WTC11 (cell line): ENCODE measurements at regions not wholly inside any gene's neighbourhood (a gene's known extent, or its start where the extent isn't known, plus 50 kb on each side); places are given as distances from the start of the nearest gene placed in this dataset.

Source experiments
- ATAC-seq: fragments of 200-7000 bp; cut with Tn5 transposase; 2 replicates; pipeline ENCODE4 v1.10.0; 2021; ENCODE audit warnings: mild to moderate bottlenecking, moderate library complexity
- CTCF ChIA-PET: fragments of 300-600 bp; sonication (Branson Sonifier 250); formaldehyde crosslinking; loops from one replicate; lab custom pipeline; 2021; ENCODE audit warnings: antibody characterized with exemption; lab: Charles Lee
- POLR2A ChIA-PET: fragments of 350-600 bp; sonication (Branson Sonifier 250); formaldehyde crosslinking; loops from one replicate; lab custom pipeline; 2021; ENCODE audit warnings: antibody characterized with exemption; lab: Charles Lee
- DNase-seq: peaks from one replicate; pipeline ENCODE4 v3.0.0; 2021; ENCODE audit warnings: low spot score
- H3K27ac Mint-ChIP-seq: 2 replicates; pipeline ENCODE4 v1.8.0; 2021; ENCODE audit warnings: mixed read lengths
- H3K27me3 Mint-ChIP-seq: 2 replicates; pipeline ENCODE4 v1.8.0; 2021; ENCODE audit warnings: low read depth, mild to moderate bottlenecking, moderate library complexity, mixed read lengths
- H3K36me3 Mint-ChIP-seq: 2 replicates; pipeline ENCODE4 v1.8.0; 2021; ENCODE audit warnings: mixed read lengths
- H3K4me1 Mint-ChIP-seq: 2 replicates; pipeline ENCODE4 v1.8.0; 2022; ENCODE audit warnings: mixed read lengths
- H3K4me3 Mint-ChIP-seq: 2 replicates; pipeline ENCODE4 v1.8.0; 2021; ENCODE audit warnings: mild to moderate bottlenecking, moderate library complexity, mixed read lengths
- H3K9me3 Mint-ChIP-seq: 2 replicates; pipeline ENCODE4 v1.8.0; 2021; ENCODE audit warnings: mixed read lengths
- FOXJ3 ChIP-seq: sonication (generic); formaldehyde crosslinking; IDR thresholded peaks from 2 replicates; pipeline ENCODE4 v1.9.0; 2021; ENCODE audit warnings: missing genetic modification reagents, mild to moderate bottlenecking, borderline replicate concordance
- GABPB1 ChIP-seq: sonication (generic); formaldehyde crosslinking; IDR thresholded peaks from 2 replicates; pipeline ENCODE4 v1.8.1; 2023; ENCODE audit warnings: mild to moderate bottlenecking, missing genetic modification reagents
- GRHL2 ChIP-seq: fragments of 250-450 bp; sonication (Bioruptor Pico); IDR thresholded peaks from 2 replicates; pipeline ENCODE4 v1.8.0; 2022; ENCODE audit warnings: mild to moderate bottlenecking, moderate library complexity; ENCODE audit not compliant: insufficient replicate concordance, severe bottlenecking
- HMGA2 ChIP-seq: fragments of 250-450 bp; sonication (Bioruptor Pico); IDR thresholded peaks from 2 replicates; pipeline ENCODE4 v1.4.0; 2021; ENCODE audit warnings: mild to moderate bottlenecking, moderate library complexity
- IRF2 ChIP-seq: sonication (generic); formaldehyde crosslinking; IDR thresholded peaks from 2 replicates; pipeline ENCODE4 v1.8.0; 2022; ENCODE audit warnings: low read depth, missing genetic modification reagents, borderline replicate concordance
- JAZF1 ChIP-seq: fragments of 250-450 bp; sonication (Bioruptor Pico); IDR thresholded peaks from 2 replicates; pipeline ENCODE4 v1.9.0; 2021; ENCODE audit warnings: moderate library complexity, mild to moderate bottlenecking, inconsistent platforms
- NR1H2 ChIP-seq: sonication (generic); formaldehyde crosslinking; IDR thresholded peaks from 2 replicates; pipeline ENCODE4 v1.9.0; 2021; ENCODE audit warnings: mild to moderate bottlenecking, moderate library complexity, missing genetic modification reagents
- NR2C2 ChIP-seq: sonication (generic); formaldehyde crosslinking; IDR thresholded peaks from 2 replicates; pipeline ENCODE4 v1.8.0; 2022; ENCODE audit warnings: mild to moderate bottlenecking, missing genetic modification reagents
- OVOL2 ChIP-seq: fragments of 250-450 bp; sonication (Bioruptor Pico); IDR thresholded peaks from 2 replicates; pipeline ENCODE4 v1.9.0; 2021; ENCODE audit warnings: mild to moderate bottlenecking, borderline replicate concordance
- PRRX2 ChIP-seq: fragments of 250-450 bp; sonication (Bioruptor Pico); IDR thresholded peaks from 2 replicates; pipeline ENCODE4 v1.8.0; 2021; ENCODE audit warnings: mild to moderate bottlenecking
- SMAD3 ChIP-seq: sonication (generic); formaldehyde crosslinking; IDR thresholded peaks from 2 replicates; pipeline ENCODE4 v1.8.0; 2022; ENCODE audit warnings: missing genetic modification reagents, mild to moderate bottlenecking, borderline replicate concordance
- SMAD4 ChIP-seq: sonication (generic); formaldehyde crosslinking; IDR thresholded peaks from 2 replicates; pipeline ENCODE4 v1.8.0; 2022; ENCODE audit warnings: mild to moderate bottlenecking, missing genetic modification reagents
- ZNF138 ChIP-seq: sonication (generic); formaldehyde crosslinking; conservative IDR thresholded peaks from 2 replicates; pipeline ENCODE4 v1.8.1; 2022; ENCODE audit warnings: mild to moderate bottlenecking, moderate library complexity, missing genetic modification reagents
- ZNF423 ChIP-seq: fragments of 250-450 bp; sonication (Bioruptor Pico); IDR thresholded peaks from 2 replicates; pipeline ENCODE4 v2.1.2; 2022; ENCODE audit warnings: mild to moderate bottlenecking, moderate library complexity
- TF ChIP-seq, protein P1 (sequence below): sonication (generic); formaldehyde crosslinking; IDR thresholded peaks from 2 replicates; pipeline ENCODE4 v1.8.1; 2023; ENCODE audit warnings: mild to moderate bottlenecking, missing genetic modification reagents
- TF ChIP-seq, protein P2 (sequence below): sonication (generic); formaldehyde crosslinking; IDR thresholded peaks from 2 replicates; pipeline ENCODE4 v1.8.0; 2022; ENCODE audit warnings: mild to moderate bottlenecking, missing genetic modification reagents
- TF ChIP-seq, protein P3 (sequence below): sonication (generic); formaldehyde crosslinking; IDR thresholded peaks from 2 replicates; pipeline ENCODE4 v1.8.1; 2023; ENCODE audit warnings: mild to moderate bottlenecking, missing genetic modification reagents
- TF ChIP-seq, protein P4 (sequence below): sonication (generic); formaldehyde crosslinking; IDR thresholded peaks from 2 replicates; pipeline ENCODE4 v1.8.1; 2022; ENCODE audit warnings: mild to moderate bottlenecking, missing genetic modification reagents, moderate library complexity, borderline replicate concordance
- TF ChIP-seq, protein P5 (sequence below): fragments of 250-450 bp; sonication (Bioruptor Pico); IDR thresholded peaks from 2 replicates; pipeline ENCODE4 v1.9.0; 2021; ENCODE audit warnings: mild to moderate bottlenecking, borderline replicate concordance
- TF ChIP-seq, protein P6 (sequence below): sonication (generic); formaldehyde crosslinking; IDR thresholded peaks from 2 replicates; pipeline ENCODE4 v1.8.1; 2022; ENCODE audit warnings: low read depth, missing genetic modification reagents, borderline replicate concordance

DNA sequence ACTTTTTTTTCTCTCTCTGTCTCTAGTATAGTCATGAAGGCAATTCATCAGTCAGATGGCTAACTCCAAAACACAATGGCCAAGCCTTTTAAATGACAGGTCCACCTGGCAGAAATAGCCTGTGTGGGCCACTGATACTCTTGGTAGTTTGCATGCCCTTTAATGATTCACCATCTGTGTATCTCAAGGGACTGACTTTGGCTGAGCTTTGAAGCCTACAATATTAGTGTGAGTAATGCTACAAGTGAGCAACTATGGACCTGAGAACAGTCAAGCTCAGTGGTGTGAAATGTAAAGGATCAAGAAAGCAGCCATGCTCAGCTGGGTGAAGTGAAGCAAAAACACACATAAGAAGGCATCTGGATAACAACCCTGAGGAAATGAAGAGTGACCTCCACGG, 506.9 kb downstream of the TLE1 start (continued):
- TF ChIP-seq FOXJ3 (CRISPR knock-in tag) = no peak
- TF ChIP-seq, protein P1, sequence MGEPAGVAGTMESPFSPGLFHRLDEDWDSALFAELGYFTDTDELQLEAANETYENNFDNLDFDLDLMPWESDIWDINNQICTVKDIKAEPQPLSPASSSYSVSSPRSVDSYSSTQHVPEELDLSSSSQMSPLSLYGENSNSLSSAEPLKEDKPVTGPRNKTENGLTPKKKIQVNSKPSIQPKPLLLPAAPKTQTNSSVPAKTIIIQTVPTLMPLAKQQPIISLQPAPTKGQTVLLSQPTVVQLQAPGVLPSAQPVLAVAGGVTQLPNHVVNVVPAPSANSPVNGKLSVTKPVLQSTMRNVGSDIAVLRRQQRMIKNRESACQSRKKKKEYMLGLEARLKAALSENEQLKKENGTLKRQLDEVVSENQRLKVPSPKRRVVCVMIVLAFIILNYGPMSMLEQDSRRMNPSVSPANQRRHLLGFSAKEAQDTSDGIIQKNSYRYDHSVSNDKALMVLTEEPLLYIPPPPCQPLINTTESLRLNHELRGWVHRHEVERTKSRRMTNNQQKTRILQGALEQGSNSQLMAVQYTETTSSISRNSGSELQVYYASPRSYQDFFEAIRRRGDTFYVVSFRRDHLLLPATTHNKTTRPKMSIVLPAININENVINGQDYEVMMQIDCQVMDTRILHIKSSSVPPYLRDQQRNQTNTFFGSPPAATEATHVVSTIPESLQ (CRISPR knock-in tag) = no peak
- TF ChIP-seq, protein P2, sequence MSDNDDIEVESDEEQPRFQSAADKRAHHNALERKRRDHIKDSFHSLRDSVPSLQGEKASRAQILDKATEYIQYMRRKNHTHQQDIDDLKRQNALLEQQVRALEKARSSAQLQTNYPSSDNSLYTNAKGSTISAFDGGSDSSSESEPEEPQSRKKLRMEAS = no peak
- no peak for TF ChIP-seq HMGA2 (CRISPR knock-in tag)
- TF ChIP-seq, protein P3, sequence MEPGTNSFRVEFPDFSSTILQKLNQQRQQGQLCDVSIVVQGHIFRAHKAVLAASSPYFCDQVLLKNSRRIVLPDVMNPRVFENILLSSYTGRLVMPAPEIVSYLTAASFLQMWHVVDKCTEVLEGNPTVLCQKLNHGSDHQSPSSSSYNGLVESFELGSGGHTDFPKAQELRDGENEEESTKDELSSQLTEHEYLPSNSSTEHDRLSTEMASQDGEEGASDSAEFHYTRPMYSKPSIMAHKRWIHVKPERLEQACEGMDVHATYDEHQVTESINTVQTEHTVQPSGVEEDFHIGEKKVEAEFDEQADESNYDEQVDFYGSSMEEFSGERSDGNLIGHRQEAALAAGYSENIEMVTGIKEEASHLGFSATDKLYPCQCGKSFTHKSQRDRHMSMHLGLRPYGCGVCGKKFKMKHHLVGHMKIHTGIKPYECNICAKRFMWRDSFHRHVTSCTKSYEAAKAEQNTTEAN (CRISPR knock-in tag) = no peak
- no peak for TF ChIP-seq JAZF1 (CRISPR knock-in tag)
- no peak for TF ChIP-seq NR1H2

DNA sequence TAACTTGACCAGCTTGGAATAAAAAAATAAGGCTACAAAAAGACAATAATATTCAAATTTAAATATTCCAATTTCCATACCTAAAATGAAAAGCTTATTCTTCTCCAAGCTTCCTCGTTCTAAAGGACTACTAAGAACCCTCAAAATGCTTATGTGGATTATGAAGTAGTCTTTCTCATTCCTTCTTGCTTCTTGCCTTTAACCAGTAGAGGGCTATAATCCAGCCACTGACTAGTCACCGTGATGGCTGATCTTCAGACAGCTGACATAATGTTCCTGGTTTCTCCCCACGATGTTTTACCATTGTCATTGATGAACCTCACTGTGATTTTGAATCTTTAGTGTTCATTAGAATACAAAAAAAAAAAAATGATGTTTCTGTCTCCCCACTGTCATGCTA, 515.3 kb downstream of the TLE1 start:
- H3K27me3 Mint-ChIP-seq = no peaks in the 10 kb centered on the region
- no peaks in the 10 kb centered on the region for H3K4me1 Mint-ChIP-seq
- peaks cover 23% of the 10 kb centered on the region for H3K9me3 Mint-ChIP-seq
- no peak for DNase-seq
- H3K36me3 Mint-ChIP-seq = no peaks in the 10 kb centered on the region
- POLR2A ChIA-PET = no interaction called here
- CTCF ChIA-PET = no interaction called here
- TF ChIP-seq SMAD3 (CRISPR knock-in tag) (no peak), GABPB1 (CRISPR knock-in tag) (no peak), PRRX2 (no peak), JAZF1 (CRISPR knock-in tag) (no peak), ZNF423 (CRISPR knock-in tag) (no peak), NR2C2 (CRISPR knock-in tag) (no peak), IRF2 (CRISPR knock-in tag) (no peak), ZNF138 (no peak), OVOL2 (CRISPR knock-in tag) (no peak), SMAD4 (CRISPR knock-in tag) (no peak), GRHL2 (CRISPR knock-in tag) (no peak)
- TF ChIP-seq, protein P4, sequence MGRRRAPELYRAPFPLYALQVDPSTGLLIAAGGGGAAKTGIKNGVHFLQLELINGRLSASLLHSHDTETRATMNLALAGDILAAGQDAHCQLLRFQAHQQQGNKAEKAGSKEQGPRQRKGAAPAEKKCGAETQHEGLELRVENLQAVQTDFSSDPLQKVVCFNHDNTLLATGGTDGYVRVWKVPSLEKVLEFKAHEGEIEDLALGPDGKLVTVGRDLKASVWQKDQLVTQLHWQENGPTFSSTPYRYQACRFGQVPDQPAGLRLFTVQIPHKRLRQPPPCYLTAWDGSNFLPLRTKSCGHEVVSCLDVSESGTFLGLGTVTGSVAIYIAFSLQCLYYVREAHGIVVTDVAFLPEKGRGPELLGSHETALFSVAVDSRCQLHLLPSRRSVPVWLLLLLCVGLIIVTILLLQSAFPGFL = no peak
- TF ChIP-seq, protein P5, sequence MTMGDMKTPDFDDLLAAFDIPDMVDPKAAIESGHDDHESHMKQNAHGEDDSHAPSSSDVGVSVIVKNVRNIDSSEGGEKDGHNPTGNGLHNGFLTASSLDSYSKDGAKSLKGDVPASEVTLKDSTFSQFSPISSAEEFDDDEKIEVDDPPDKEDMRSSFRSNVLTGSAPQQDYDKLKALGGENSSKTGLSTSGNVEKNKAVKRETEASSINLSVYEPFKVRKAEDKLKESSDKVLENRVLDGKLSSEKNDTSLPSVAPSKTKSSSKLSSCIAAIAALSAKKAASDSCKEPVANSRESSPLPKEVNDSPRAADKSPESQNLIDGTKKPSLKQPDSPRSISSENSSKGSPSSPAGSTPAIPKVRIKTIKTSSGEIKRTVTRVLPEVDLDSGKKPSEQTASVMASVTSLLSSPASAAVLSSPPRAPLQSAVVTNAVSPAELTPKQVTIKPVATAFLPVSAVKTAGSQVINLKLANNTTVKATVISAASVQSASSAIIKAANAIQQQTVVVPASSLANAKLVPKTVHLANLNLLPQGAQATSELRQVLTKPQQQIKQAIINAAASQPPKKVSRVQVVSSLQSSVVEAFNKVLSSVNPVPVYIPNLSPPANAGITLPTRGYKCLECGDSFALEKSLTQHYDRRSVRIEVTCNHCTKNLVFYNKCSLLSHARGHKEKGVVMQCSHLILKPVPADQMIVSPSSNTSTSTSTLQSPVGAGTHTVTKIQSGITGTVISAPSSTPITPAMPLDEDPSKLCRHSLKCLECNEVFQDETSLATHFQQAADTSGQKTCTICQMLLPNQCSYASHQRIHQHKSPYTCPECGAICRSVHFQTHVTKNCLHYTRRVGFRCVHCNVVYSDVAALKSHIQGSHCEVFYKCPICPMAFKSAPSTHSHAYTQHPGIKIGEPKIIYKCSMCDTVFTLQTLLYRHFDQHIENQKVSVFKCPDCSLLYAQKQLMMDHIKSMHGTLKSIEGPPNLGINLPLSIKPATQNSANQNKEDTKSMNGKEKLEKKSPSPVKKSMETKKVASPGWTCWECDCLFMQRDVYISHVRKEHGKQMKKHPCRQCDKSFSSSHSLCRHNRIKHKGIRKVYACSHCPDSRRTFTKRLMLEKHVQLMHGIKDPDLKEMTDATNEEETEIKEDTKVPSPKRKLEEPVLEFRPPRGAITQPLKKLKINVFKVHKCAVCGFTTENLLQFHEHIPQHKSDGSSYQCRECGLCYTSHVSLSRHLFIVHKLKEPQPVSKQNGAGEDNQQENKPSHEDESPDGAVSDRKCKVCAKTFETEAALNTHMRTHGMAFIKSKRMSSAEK = no peak
- TF ChIP-seq, protein P6, sequence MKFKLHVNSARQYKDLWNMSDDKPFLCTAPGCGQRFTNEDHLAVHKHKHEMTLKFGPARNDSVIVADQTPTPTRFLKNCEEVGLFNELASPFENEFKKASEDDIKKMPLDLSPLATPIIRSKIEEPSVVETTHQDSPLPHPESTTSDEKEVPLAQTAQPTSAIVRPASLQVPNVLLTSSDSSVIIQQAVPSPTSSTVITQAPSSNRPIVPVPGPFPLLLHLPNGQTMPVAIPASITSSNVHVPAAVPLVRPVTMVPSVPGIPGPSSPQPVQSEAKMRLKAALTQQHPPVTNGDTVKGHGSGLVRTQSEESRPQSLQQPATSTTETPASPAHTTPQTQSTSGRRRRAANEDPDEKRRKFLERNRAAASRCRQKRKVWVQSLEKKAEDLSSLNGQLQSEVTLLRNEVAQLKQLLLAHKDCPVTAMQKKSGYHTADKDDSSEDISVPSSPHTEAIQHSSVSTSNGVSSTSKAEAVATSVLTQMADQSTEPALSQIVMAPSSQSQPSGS (CRISPR knock-in tag) = no peak
- no peak overlapping the region for H3K4me3 Mint-ChIP-seq
- no peak overlapping the region for H3K27ac Mint-ChIP-seq
- no peak for ATAC-seq
